Loucy (cell line): ENCODE measurements at regions not wholly inside any gene's neighbourhood (a gene's known extent, or its start where the extent isn't known, plus 50 kb on each side); places are given as distances from the start of the nearest gene placed in this dataset.

Source experiments
- H2AFZ ChIP-seq: fragments of 200-600 bp; sonication (generic); 2 replicates; pipeline ENCODE4 v1.6.0; 2016; ENCODE audit warnings: antibody characterized with exemption, mild to moderate bottlenecking, low read length, moderate library complexity
- H3F3A ChIP-seq: fragments of 200-600 bp; 2 replicates; pipeline ENCODE4 v1.6.0; 2016; ENCODE audit warnings: antibody characterized with exemption, low read depth, mild to moderate bottlenecking
- H3K27me3 ChIP-seq: fragments of 200-600 bp; sonication (generic); 2 replicates; pipeline ENCODE4 v1.6.1; 2014; ENCODE audit warnings: low read length, mild to moderate bottlenecking; ENCODE audit not compliant: insufficient read depth, poor library complexity, severe bottlenecking
- H3K36me3 ChIP-seq: fragments of 200-600 bp; sonication (generic); 2 replicates; pipeline ENCODE4 v1.6.1; 2016; ENCODE audit warnings: low read length; ENCODE audit not compliant: insufficient read depth
- H3K4me1 ChIP-seq: fragments of 200-600 bp; sonication (generic); 2 replicates; pipeline ENCODE4 v1.5.1; 2014; ENCODE audit warnings: low read length, mild to moderate bottlenecking; ENCODE audit not compliant: insufficient read depth, poor library complexity, severe bottlenecking
- H3K4me2 ChIP-seq: fragments of 200-600 bp; sonication (generic); 2 replicates; pipeline ENCODE4 v1.6.0; 2014; ENCODE audit warnings: antibody characterized with exemption, low read length, low read depth, mild to moderate bottlenecking; ENCODE audit not compliant: poor library complexity, severe bottlenecking
- H3K4me3 ChIP-seq: fragments of 200-600 bp; sonication (generic); 2 replicates; pipeline ENCODE4 v1.5.1; 2014; ENCODE audit warnings: low read length, mild to moderate bottlenecking, mixed read lengths; ENCODE audit not compliant: poor library complexity, severe bottlenecking
- H3K79me2 ChIP-seq: fragments of 200-600 bp; sonication (generic); 2 replicates; pipeline ENCODE4 v1.6.1; 2014; ENCODE audit warnings: low read length; ENCODE audit not compliant: insufficient read depth
- H3K9ac ChIP-seq: fragments of 200-600 bp; sonication (generic); 2 replicates; pipeline ENCODE4 v1.6.0; 2014; ENCODE audit warnings: mild to moderate bottlenecking, low read depth, low read length, moderate library complexity; ENCODE audit not compliant: poor library complexity, severe bottlenecking
- H3K9me2 ChIP-seq: fragments of 200-600 bp; sonication (generic); replicated peaks from 2 replicates; pipeline ENCODE4 v1.6.1; 2016; ENCODE audit warnings: low read depth, low read length, mixed read lengths
- H3K9me3 ChIP-seq: fragments of 200-600 bp; sonication (generic); 2 replicates; pipeline ENCODE4 v1.6.1; 2014; ENCODE audit warnings: mild to moderate bottlenecking, antibody characterized with exemption, low read length, low read depth; ENCODE audit not compliant: insufficient read depth
- H4K20me1 ChIP-seq: fragments of 200-600 bp; sonication (generic); 2 replicates; pipeline ENCODE4 v1.6.0; 2014; ENCODE audit warnings: antibody characterized with exemption, low read length, mild to moderate bottlenecking; ENCODE audit not compliant: insufficient read depth, poor library complexity, severe bottlenecking
- EZH2phosphoT487 ChIP-seq: fragments of 200-600 bp; IDR thresholded peaks from 2 replicates; pipeline ENCODE4 v1.6.1; 2018; ENCODE audit warnings: antibody characterized with exemption, mild to moderate bottlenecking, moderate library complexity, borderline replicate concordance
- TF ChIP-seq, protein P1 (sequence below): fragments of 200-600 bp; sonication (generic); conservative IDR thresholded peaks from 2 replicates; pipeline ENCODE4 v1.5.1; 2014; ENCODE audit warnings: mild to moderate bottlenecking, antibody characterized with exemption, low read length

DNA sequence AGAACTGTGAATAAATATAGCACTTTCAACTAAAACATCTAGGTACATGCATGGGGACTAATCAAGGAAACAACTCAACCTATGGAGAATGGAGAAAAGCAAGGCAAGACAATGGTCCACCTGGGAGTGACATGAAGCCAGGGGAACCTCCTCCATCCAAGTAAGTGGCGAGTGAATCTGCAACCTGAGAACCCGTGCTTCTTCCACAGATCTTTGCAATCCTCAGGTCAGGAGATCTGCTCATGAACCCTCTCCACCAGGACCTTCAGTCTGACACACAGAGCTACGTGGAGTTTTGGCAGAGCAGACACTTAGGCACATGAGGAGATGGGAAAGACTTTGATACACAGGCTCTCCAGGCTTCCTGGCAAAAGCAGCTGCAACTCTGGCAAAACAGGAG, 58.8 kb upstream of the KHDRBS2 start:
- H3K4me3 ChIP-seq: no peak overlapping the region
- no peaks in the 10 kb centered on the region for H3F3A ChIP-seq
- no peak overlapping the region for H3K9ac ChIP-seq
- no peaks in the 10 kb centered on the region for H4K20me1 ChIP-seq
- no peaks in the 10 kb centered on the region for H3K4me1 ChIP-seq
- H3K4me2 ChIP-seq: no peak overlapping the region
- no peaks in the 10 kb centered on the region for H3K79me2 ChIP-seq
- no peaks in the 10 kb centered on the region for H3K9me3 ChIP-seq
- H3K27me3 ChIP-seq: no peaks in the 10 kb centered on the region
- no peaks in the 10 kb centered on the region for H3K9me2 ChIP-seq
- TF ChIP-seq, protein P1, sequence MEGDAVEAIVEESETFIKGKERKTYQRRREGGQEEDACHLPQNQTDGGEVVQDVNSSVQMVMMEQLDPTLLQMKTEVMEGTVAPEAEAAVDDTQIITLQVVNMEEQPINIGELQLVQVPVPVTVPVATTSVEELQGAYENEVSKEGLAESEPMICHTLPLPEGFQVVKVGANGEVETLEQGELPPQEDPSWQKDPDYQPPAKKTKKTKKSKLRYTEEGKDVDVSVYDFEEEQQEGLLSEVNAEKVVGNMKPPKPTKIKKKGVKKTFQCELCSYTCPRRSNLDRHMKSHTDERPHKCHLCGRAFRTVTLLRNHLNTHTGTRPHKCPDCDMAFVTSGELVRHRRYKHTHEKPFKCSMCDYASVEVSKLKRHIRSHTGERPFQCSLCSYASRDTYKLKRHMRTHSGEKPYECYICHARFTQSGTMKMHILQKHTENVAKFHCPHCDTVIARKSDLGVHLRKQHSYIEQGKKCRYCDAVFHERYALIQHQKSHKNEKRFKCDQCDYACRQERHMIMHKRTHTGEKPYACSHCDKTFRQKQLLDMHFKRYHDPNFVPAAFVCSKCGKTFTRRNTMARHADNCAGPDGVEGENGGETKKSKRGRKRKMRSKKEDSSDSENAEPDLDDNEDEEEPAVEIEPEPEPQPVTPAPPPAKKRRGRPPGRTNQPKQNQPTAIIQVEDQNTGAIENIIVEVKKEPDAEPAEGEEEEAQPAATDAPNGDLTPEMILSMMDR: no peak
- TF ChIP-seq EZH2phosphoT487: no peak
- no peaks in the 10 kb centered on the region for H3K36me3 ChIP-seq
- no peak overlapping the region for H2AFZ ChIP-seq

DNA sequence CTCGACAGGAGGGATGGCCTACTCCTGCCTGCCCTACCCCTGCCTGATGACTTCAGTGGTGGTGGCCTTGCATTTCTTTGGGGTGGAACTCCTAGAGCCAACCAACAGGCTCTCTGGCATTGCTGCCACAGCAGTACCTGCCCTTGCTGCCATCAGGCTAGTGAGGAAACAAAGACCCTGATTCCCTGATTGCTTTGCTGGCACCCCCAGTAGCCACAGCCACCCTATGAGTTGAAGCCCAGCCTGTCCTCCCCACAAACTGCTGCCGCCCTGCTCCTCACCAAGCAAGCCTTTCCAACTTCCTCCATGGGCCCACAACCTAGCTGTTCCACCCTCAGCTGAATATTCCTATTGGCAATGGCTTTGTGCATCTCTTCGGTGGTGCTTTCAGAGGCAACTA, 52.5 kb upstream of the KHDRBS2 start:
- Histone ChIP-seq H3K9me3 (0 out of 2 replicates have a peak, but pooled peaks cover under 1% of the 10 kb centered on the region), H3K4me3 (no peak overlapping the region), H3F3A (no peaks in the 10 kb centered on the region), H3K4me1 (no peaks in the 10 kb centered on the region), H2AFZ (no peak overlapping the region), H3K4me2 (no peak overlapping the region), H3K79me2 (no peaks in the 10 kb centered on the region), H3K9me2 (no peaks in the 10 kb centered on the region), H4K20me1 (no peaks in the 10 kb centered on the region), H3K27me3 (no peaks in the 10 kb centered on the region), H3K36me3 (no peaks in the 10 kb centered on the region), H3K9ac (no peak overlapping the region)
- TF ChIP-seq EZH2phosphoT487: no peak
- TF ChIP-seq, protein P1: no peak
